ENCODE measurements at regions not wholly inside any gene's neighbourhood (a gene's known extent, or its start where the extent isn't known, plus 50 kb on each side); places are given as distances from the start of the nearest gene placed in this dataset.

DNA sequence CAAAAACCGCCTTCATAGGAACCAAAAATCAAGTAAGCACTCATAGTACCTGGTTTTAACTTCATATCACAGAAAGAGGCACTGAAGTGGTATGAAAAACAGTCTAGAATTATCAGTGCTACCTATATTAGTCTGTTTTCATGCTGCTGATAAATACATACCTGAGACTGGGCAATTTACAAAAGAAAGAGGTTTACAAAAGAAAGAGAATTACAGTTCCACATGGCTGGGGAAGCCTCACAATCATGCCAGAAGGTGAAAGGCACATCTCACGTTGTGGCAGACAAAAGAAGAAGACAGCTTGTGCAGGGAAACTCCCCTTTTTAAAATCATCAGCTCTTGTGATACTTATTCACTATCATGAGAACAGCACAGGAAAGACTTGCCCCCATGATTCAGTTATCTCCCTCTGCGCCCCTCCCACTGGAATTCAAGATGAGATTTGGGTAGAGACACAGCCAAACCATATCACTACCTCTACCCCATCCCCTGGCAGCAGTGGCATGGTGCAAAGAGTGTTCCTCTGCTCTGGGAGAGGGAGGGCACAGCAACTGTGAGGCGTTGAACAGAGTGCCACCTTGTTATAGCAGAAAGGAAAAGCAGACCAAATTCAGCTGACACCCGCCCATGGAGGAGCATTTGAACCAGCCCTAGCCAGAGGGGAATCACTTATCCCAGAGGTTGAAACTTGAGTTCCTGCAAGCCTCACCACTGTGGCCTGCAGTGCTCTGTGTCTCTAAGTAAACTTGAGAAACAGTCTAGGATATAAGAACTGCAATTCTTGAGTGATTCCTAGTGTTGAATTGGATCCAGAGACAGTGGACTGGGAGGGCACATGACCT, 61.9 kb upstream of the PTPRZ1 start:
- intact Hi-C loops (cut with DNase I): no loop called here
- H3K4me1 ChIP-seq: no peaks in the 10 kb centered on the region
- H3K27me3 ChIP-seq: no peaks in the 10 kb centered on the region
- ATAC-seq: no peak
- H3K27ac ChIP-seq: no peak overlapping the region
- no peak overlapping the region for H3K4me3 ChIP-seq
- no peak for DNase-seq
- no peaks in the 10 kb centered on the region for H3K36me3 ChIP-seq
- TF ChIP-seq, protein P1, sequence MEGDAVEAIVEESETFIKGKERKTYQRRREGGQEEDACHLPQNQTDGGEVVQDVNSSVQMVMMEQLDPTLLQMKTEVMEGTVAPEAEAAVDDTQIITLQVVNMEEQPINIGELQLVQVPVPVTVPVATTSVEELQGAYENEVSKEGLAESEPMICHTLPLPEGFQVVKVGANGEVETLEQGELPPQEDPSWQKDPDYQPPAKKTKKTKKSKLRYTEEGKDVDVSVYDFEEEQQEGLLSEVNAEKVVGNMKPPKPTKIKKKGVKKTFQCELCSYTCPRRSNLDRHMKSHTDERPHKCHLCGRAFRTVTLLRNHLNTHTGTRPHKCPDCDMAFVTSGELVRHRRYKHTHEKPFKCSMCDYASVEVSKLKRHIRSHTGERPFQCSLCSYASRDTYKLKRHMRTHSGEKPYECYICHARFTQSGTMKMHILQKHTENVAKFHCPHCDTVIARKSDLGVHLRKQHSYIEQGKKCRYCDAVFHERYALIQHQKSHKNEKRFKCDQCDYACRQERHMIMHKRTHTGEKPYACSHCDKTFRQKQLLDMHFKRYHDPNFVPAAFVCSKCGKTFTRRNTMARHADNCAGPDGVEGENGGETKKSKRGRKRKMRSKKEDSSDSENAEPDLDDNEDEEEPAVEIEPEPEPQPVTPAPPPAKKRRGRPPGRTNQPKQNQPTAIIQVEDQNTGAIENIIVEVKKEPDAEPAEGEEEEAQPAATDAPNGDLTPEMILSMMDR (IDR thresholded peaks at IDR 0.05): no peak
- no peaks in the 10 kb centered on the region for H3K9me3 ChIP-seq

DNA sequence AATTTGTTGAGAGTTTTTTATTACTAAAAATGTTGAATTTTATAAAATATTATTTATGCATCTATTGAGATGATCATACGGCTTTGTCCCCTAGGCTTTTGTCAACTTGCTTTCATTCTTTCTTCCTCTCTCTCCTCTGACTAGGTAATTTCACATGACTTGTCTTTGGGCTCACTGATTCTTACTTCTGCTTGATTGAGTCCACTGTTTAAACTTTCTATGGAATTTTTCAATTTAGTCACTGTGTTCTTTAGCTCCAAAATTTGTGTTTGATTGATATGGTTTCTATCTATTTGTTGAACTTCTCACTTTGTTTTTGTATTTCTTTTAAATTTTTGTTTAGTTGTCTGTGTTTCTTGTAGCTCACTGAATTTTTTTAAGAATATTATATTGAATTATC, 65.9 kb upstream of the PTPRZ1 start:
- intact Hi-C loops (cut with DNase I): no loop called here
- TF ChIP-seq, protein P1 (IDR thresholded peaks at IDR 0.05): no peak
- Histone ChIP-seq H3K36me3 (no peaks in the 10 kb centered on the region), H3K27ac (no peak overlapping the region), H3K27me3 (no peaks in the 10 kb centered on the region), H3K4me1 (no peaks in the 10 kb centered on the region), H3K4me3 (no peak overlapping the region), H3K9me3 (no peaks in the 10 kb centered on the region)
- ATAC-seq (no peak), DNase-seq (no peak)

DNA sequence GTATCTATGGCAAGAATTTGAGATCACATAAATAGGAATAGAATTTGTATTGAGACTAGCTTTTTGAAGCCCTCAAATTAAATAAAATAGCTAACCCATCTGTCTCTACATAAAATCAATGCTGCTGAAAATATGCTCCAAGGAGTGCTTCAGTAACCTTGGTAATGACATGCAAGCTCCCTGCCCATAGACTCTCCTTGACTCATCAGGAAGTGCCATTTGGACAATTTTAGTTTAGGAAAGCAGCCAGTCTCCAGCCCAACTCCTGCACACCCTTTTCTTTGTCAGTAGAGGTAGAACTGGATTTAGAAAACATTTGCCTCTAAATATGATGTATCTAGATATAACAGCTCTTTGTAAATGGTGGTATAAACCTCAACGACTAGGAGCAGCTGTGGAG, 69.9 kb upstream of the PTPRZ1 start:
- intact Hi-C loops (cut with DNase I): no loop called here
- ATAC-seq: no peak

DNA sequence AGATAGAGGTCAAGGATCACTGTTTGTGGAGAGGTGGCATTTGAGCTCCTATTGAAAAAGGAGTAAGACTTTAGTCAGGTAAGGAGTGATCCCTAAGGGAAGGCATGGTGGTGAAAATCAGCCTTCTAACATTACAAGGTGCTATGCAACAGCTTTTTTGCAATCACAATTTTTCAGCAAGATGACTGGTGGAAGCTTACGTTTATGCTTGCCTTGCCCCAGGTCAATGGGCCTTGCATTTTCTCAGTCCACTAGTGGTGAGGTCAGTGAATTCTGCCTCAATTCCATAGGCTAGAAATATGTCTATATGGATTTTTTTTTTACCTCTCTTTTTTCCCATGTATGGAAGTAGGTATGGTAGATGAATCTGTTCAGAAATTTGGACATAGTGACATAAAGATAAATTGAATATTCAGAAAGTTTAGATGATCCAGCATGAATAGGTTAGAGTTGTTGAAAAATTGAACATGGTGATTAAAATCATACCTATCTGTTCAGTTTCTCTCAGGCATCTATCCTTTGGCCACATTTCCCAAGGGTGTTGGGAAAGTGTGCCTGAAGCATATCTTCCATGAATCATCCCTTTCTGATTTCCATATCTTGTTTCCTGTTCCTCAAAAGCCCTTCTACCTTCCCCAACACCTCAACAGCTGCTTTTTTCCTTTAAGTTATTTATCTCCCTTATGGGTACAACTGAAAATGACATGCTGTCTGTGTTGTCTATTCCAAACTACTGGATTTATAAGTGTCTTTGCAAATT, 71.9 kb upstream of the PTPRZ1 start:
- H3K9me3 ChIP-seq: no peaks in the 10 kb centered on the region
- TF ChIP-seq, protein P1 (IDR thresholded peaks at IDR 0.05): no peak
- ATAC-seq (no peak), DNase-seq (no peak)
- no peaks in the 10 kb centered on the region for H3K36me3 ChIP-seq
- no peaks in the 10 kb centered on the region for H3K27me3 ChIP-seq
- no peak overlapping the region for H3K27ac ChIP-seq
- H3K4me1 ChIP-seq: no peaks in the 10 kb centered on the region
- H3K4me3 ChIP-seq: no peak overlapping the region
- intact Hi-C loops (cut with DNase I): no loop called here

More for the DNA sequence above, 69.9 kb upstream of the PTPRZ1 start:
- Histone ChIP-seq H3K4me1 (no peaks in the 10 kb centered on the region), H3K36me3 (no peaks in the 10 kb centered on the region), H3K9me3 (no peaks in the 10 kb centered on the region), H3K4me3 (no peak overlapping the region), H3K27ac (no peak overlapping the region), H3K27me3 (no peaks in the 10 kb centered on the region)
- no peak for DNase-seq
- TF ChIP-seq, protein P1 (IDR thresholded peaks at IDR 0.05): no peak

DNA sequence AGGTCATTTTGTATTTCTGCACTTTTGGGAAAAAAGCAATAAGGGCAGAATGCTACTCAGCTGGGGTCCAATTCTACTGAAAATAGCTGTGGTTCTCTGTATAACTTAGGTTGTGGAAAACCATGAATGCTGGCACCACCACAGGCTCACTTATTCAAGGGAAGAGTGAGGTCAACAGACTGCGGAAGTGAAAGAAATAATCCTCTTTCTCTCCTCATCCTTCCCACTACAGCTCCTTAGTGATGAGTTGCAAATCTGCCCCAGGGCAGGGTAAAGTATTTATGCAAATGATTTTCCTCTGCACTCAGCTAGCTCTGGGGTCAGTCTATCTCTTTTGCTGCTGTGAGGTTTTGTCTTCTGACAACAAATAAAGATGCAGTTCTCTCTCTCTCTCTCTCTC, 74.1 kb upstream of the PTPRZ1 start:
- no peak for ATAC-seq
- Histone ChIP-seq H3K27ac (no peak overlapping the region), H3K27me3 (no peaks in the 10 kb centered on the region), H3K4me3 (no peak overlapping the region), H3K36me3 (no peaks in the 10 kb centered on the region), H3K4me1 (no peaks in the 10 kb centered on the region), H3K9me3 (no peaks in the 10 kb centered on the region)
- intact Hi-C loops (cut with DNase I): no loop called here
- DNase-seq: no peak
- TF ChIP-seq, protein P1 (IDR thresholded peaks at IDR 0.05): no peak

Data from upper lobe of right lung (tissue), 1 donor.